Choroid plexus epithelial cell (primary cell): ENCODE measurements at regions not wholly inside any gene's neighbourhood (a gene's known extent, or its start where the extent isn't known, plus 50 kb on each side); places are given as distances from the start of the nearest gene placed in this dataset.

Source experiments
- DNase-seq: peaks from one replicate; pipeline ENCODE4 v3.0.0-alpha.2; 2010; ENCODE audit warnings: low read depth
- H3K4me3 ChIP-seq: 2 replicates; pipeline ENCODE4 v1.5.1; 2011; ENCODE audit warnings: low read depth, mild to moderate bottlenecking, control low read depth, low read length, moderate library complexity
- TF ChIP-seq, protein P1 (sequence below): conservative IDR thresholded peaks from 2 replicates; pipeline ENCODE4 v1.5.1; 2011; ENCODE audit warnings: low read depth, mild to moderate bottlenecking, control low read depth, inconsistent platforms, low read length, moderate library complexity

GRCh38 chr2:57107353-57107752, 923.6 kb downstream of the CCDC85A start:
- H3K4me3 ChIP-seq = no peak overlapping the region
- no peak for DNase-seq
- TF ChIP-seq, protein P1, sequence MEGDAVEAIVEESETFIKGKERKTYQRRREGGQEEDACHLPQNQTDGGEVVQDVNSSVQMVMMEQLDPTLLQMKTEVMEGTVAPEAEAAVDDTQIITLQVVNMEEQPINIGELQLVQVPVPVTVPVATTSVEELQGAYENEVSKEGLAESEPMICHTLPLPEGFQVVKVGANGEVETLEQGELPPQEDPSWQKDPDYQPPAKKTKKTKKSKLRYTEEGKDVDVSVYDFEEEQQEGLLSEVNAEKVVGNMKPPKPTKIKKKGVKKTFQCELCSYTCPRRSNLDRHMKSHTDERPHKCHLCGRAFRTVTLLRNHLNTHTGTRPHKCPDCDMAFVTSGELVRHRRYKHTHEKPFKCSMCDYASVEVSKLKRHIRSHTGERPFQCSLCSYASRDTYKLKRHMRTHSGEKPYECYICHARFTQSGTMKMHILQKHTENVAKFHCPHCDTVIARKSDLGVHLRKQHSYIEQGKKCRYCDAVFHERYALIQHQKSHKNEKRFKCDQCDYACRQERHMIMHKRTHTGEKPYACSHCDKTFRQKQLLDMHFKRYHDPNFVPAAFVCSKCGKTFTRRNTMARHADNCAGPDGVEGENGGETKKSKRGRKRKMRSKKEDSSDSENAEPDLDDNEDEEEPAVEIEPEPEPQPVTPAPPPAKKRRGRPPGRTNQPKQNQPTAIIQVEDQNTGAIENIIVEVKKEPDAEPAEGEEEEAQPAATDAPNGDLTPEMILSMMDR = no peak

GRCh38 chr2:57111531-57111930, 927.7 kb downstream of the CCDC85A start:
- H3K4me3 ChIP-seq = no peak overlapping the region
- TF ChIP-seq, protein P1 = no peak
- no peak for DNase-seq

GRCh38 chr2:57119141-57119540, 927.5 kb upstream of the VRK2 start:
- TF ChIP-seq, protein P1 = no peak
- no peak for DNase-seq
- no peak overlapping the region for H3K4me3 ChIP-seq

- no peak for DNase-seq
- H3K4me3 ChIP-seq = no peak overlapping the region
- TF ChIP-seq, protein P1 = no peak
Observed at GRCh38 chr2:57126410-57126809, 920.2 kb upstream of the VRK2 start.

DNA sequence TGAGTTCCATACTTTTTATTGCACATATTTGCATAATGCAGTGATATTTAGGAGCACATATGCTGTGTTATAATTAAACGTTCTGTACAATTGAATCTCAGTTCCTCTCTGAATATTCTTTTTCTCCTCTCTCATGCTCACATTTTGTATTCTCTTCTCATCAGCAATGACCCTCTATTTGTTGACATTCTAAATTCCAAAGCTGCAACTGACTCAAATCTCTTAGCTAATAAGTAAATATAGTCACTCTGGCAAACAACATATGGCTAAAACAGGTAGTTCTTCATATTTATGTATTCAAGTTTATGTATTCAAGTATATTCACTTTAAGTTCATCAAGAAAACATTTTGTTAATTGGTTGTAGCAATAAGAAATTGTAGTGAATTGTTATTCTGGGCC, 907.4 kb upstream of the VRK2 start:
- no peak overlapping the region for H3K4me3 ChIP-seq
- TF ChIP-seq, protein P1 = no peak
- no peak for DNase-seq

- TF ChIP-seq, protein P1 = no peak
- peak; percentile 42 for DNase-seq
- no peak overlapping the region for H3K4me3 ChIP-seq
Observed at GRCh38 chr2:57141269-57141668, 905.3 kb upstream of the VRK2 start.

GRCh38 chr2:57146951-57147350, 899.7 kb upstream of the VRK2 start:
- TF ChIP-seq, protein P1 = no peak
- peak; percentile 71 for DNase-seq

More at GRCh38 chr2:57146951-57147350, 899.7 kb upstream of the VRK2 start:
- H3K4me3 ChIP-seq = no peak overlapping the region
